Mesenchymal stem cell (in vitro differentiated cells and primary cell): ENCODE measurements at regions not wholly inside any gene's neighbourhood (a gene's known extent, or its start where the extent isn't known, plus 50 kb on each side); places are given as distances from the start of the nearest gene placed in this dataset.
A peak's percentile ranks its signal among the peaks of the same experiment; 100 is the strongest.

Experiments
- DNase-seq: peaks from one replicate; pipeline ENCODE4 v3.0.0-alpha.2; 2013
- H2AFZ ChIP-seq: one replicate; pipeline ENCODE4 v1.6.1; 2013; ENCODE audit warnings: low read depth, mild to moderate bottlenecking, control low read depth, inconsistent platforms, low read length, moderate library complexity
- H2AK5ac ChIP-seq: 2 replicates; pipeline ENCODE4 v1.6.1; 2013; ENCODE audit warnings: low read length, moderate library complexity, mild to moderate bottlenecking, inconsistent platforms; ENCODE audit not compliant: severe bottlenecking
- H2BK120ac ChIP-seq: one replicate; pipeline ENCODE4 v1.6.1; 2013; ENCODE audit warnings: low read depth, mild to moderate bottlenecking, inconsistent platforms, low read length, moderate library complexity
- H2BK12ac ChIP-seq, 2 experiments: one replicate each; pipeline ENCODE4 v1.6.1; 2013; ENCODE audit warnings: inconsistent platforms in 2 of 2, low read length in 2 of 2, mild to moderate bottlenecking in 2 of 2, moderate library complexity in 2 of 2, control low read depth in 1 of 2
- H2BK15ac ChIP-seq: one replicate; pipeline ENCODE4 v1.6.1; 2013; ENCODE audit warnings: mild to moderate bottlenecking, low read depth, inconsistent platforms; ENCODE audit not compliant: poor library complexity, severe bottlenecking
- H2BK5ac ChIP-seq: 2 replicates; pipeline ENCODE4 v1.6.1; 2013; ENCODE audit warnings: low read depth, mild to moderate bottlenecking, low read length, control low read depth, inconsistent platforms; ENCODE audit not compliant: poor library complexity, severe bottlenecking
- H3K14ac ChIP-seq, 2 experiments: one replicate each; pipeline ENCODE4 v1.6.1; 2013; ENCODE audit warnings: inconsistent platforms in 2 of 2, low read length in 2 of 2, control low read depth in 1 of 2, mild to moderate bottlenecking in 1 of 2, moderate library complexity in 1 of 2
- H3K18ac ChIP-seq, 2 experiments: one replicate each; pipeline ENCODE4 v1.6.1; 2013; ENCODE audit warnings: inconsistent platforms in 2 of 2, low read length in 2 of 2, control low read depth in 1 of 2, low read depth in 1 of 2, mild to moderate bottlenecking in 1 of 2
- H3K23ac ChIP-seq, 2 experiments: one replicate each; pipeline ENCODE4 v1.6.1; 2013; ENCODE audit warnings: inconsistent platforms in 2 of 2, low read length in 2 of 2, mild to moderate bottlenecking in 2 of 2, moderate library complexity in 2 of 2, control low read depth in 1 of 2
- H3K27ac ChIP-seq: 2 replicates; pipeline ENCODE4 v1.5.1; 2013; ENCODE audit warnings: mild to moderate bottlenecking, moderate library complexity, low read length, control low read depth, inconsistent platforms; ENCODE audit not compliant: poor library complexity, severe bottlenecking
- H3K27me3 ChIP-seq, 2 experiments: 2 replicates each; pipeline versions ENCODE4 v1.6.1 to v1.7.0; 2013; ENCODE audit warnings: low read length in 2 of 2, mild to moderate bottlenecking in 2 of 2, moderate library complexity in 2 of 2, control low read depth in 1 of 2, inconsistent platforms in 1 of 2; ENCODE audit not compliant: control insufficient read depth in 1 of 2, insufficient read depth in 1 of 2
- H3K36me3 ChIP-seq, 2 experiments: 2 replicates each; pipeline versions ENCODE4 v1.6.1 to v1.7.0; 2013; ENCODE audit warnings: low read length in 2 of 2, control low read depth in 1 of 2, inconsistent platforms in 1 of 2, low read depth in 1 of 2, mild to moderate bottlenecking in 1 of 2; ENCODE audit not compliant: insufficient read depth in 2 of 2, control insufficient read depth in 1 of 2
- H3K4ac ChIP-seq, 2 experiments: one replicate each; pipeline ENCODE4 v1.6.1; 2013; ENCODE audit warnings: inconsistent platforms in 2 of 2, low read length in 2 of 2, mild to moderate bottlenecking in 2 of 2, moderate library complexity in 2 of 2, control low read depth in 1 of 2, low read depth in 1 of 2
- H3K4me1 ChIP-seq: 2 replicates; pipeline ENCODE4 v1.6.1; 2013; ENCODE audit warnings: low read depth, low read length, control low read depth; ENCODE audit not compliant: control insufficient read depth, insufficient read depth
- H3K4me2 ChIP-seq: 2 replicates; pipeline ENCODE4 v1.6.1; 2013; ENCODE audit warnings: low read length, mild to moderate bottlenecking, inconsistent platforms; ENCODE audit not compliant: poor library complexity, severe bottlenecking
- H3K4me3 ChIP-seq, 2 experiments: 2 replicates each; pipeline versions ENCODE4 v1.5.1 to v1.7.0; 2013; ENCODE audit warnings: low read length in 2 of 2, mild to moderate bottlenecking in 2 of 2, control low read depth in 1 of 2, low read depth in 1 of 2; ENCODE audit not compliant: insufficient read depth in 1 of 2
- H3K79me1 ChIP-seq: replicated peaks from 2 replicates; pipeline ENCODE4 v1.6.1; 2013; ENCODE audit warnings: mild to moderate bottlenecking, control low read depth, low read length, inconsistent platforms; ENCODE audit not compliant: poor library complexity, severe bottlenecking
- H3K9ac ChIP-seq: 2 replicates; pipeline ENCODE4 v1.7.0; 2013; ENCODE audit warnings: mild to moderate bottlenecking, low read length, moderate library complexity
- H3K9me3 ChIP-seq: 2 replicates; pipeline ENCODE4 v1.7.0; 2013; ENCODE audit warnings: mild to moderate bottlenecking, low read length; ENCODE audit not compliant: control insufficient read depth
- H4K8ac ChIP-seq: one replicate; pipeline ENCODE4 v1.6.1; 2013; ENCODE audit warnings: inconsistent platforms, mild to moderate bottlenecking, low read length, moderate library complexity
- H4K91ac ChIP-seq: one replicate; pipeline ENCODE4 v1.6.1; 2013; ENCODE audit warnings: mild to moderate bottlenecking, low read length, inconsistent platforms
- WGBS: methylation state at CpG from one replicate; pipeline ENCODE4 v1.1.7; 2013; ENCODE audit warnings: mixed read lengths; 5-methylcytosine and 5-hydroxymethylcytosine counted together

- H2BK5ac ChIP-seq: no peak overlapping the region
- no peak overlapping the region for H3K18ac ChIP-seq
- H3K9me3 ChIP-seq: no peaks in the 10 kb centered on the region
- no peak overlapping the region for H3K14ac ChIP-seq
- H3K4ac ChIP-seq: no peak overlapping the region
- no peaks in the 10 kb centered on the region for H3K79me1 ChIP-seq
- H3K4me1 ChIP-seq: no peaks in the 10 kb centered on the region
- no peak overlapping the region for H2AFZ ChIP-seq
- WGBS: 64% methylated on average over 9 of the region's 9 CpGs
- DNase-seq: no peak
- H3K9ac ChIP-seq: no peak overlapping the region
- no peak overlapping the region for H2BK12ac ChIP-seq
- H3K4me3 ChIP-seq: peak overlapping the region in 1 of 2 experiments; percentile 11
- H4K91ac ChIP-seq: no peak overlapping the region
- H3K27ac ChIP-seq: no peak overlapping the region
- no peak overlapping the region for H3K23ac ChIP-seq
- peaks cover 0 to 3% of the 10 kb centered on the region in 2 experiments for H3K27me3 ChIP-seq
- H2AK5ac ChIP-seq: no peak overlapping the region
- no peak overlapping the region for H3K4me2 ChIP-seq
- H2BK15ac ChIP-seq: no peak overlapping the region
- no peak overlapping the region for H4K8ac ChIP-seq
- H2BK120ac ChIP-seq: no peak overlapping the region
- H3K36me3 ChIP-seq: no peaks in the 10 kb centered on the region
Measured at GRCh38 chr15:31776039-31776438, 254.3 kb upstream of the CHRNA7 start.

GRCh38 chr15:31781261-31781660, 249.1 kb upstream of the CHRNA7 start:
- H2BK5ac ChIP-seq: no peak overlapping the region
- no peak overlapping the region for H2BK120ac ChIP-seq
- no peak overlapping the region for H3K23ac ChIP-seq
- no peaks in the 10 kb centered on the region for H3K79me1 ChIP-seq
- H4K91ac ChIP-seq: no peak overlapping the region
- no peak overlapping the region for H2BK15ac ChIP-seq
- no peak overlapping the region for H2AFZ ChIP-seq
- H2BK12ac ChIP-seq: no peak overlapping the region
- H3K18ac ChIP-seq: no peak overlapping the region
- no peak overlapping the region for H3K9ac ChIP-seq
- H3K9me3 ChIP-seq: no peaks in the 10 kb centered on the region
- DNase-seq: no peak
- 40% methylated on average over 2 of the region's 2 CpGs for WGBS
- H3K4me1 ChIP-seq: no peaks in the 10 kb centered on the region
- no peak overlapping the region for H3K4ac ChIP-seq
- H3K27me3 ChIP-seq: peaks cover 0 to 3% of the 10 kb centered on the region in 2 experiments
- no peak overlapping the region for H4K8ac ChIP-seq
- H3K14ac ChIP-seq: no peak overlapping the region
- no peak overlapping the region for H3K27ac ChIP-seq
- H3K4me2 ChIP-seq: no peak overlapping the region
- no peaks in the 10 kb centered on the region for H3K36me3 ChIP-seq
- H2AK5ac ChIP-seq: no peak overlapping the region
- H3K4me3 ChIP-seq: no peak overlapping the region

- H3K79me1 ChIP-seq: no peaks in the 10 kb centered on the region
- no peaks in the 10 kb centered on the region for H3K4me1 ChIP-seq
- no peak overlapping the region for H2BK120ac ChIP-seq
- no peak for DNase-seq
- no peak overlapping the region for H2BK12ac ChIP-seq
- H3K4me2 ChIP-seq: no peak overlapping the region
- H3K36me3 ChIP-seq: no peaks in the 10 kb centered on the region
- H2BK15ac ChIP-seq: no peak overlapping the region
- H3K9ac ChIP-seq: no peak overlapping the region
- H3K14ac ChIP-seq: no peak overlapping the region
- H3K18ac ChIP-seq: no peak overlapping the region
- no peak overlapping the region for H3K23ac ChIP-seq
- no peak overlapping the region for H3K4me3 ChIP-seq
- no peak overlapping the region for H2BK5ac ChIP-seq
- 77% methylated on average over 8 of the region's 9 CpGs for WGBS
- H2AFZ ChIP-seq: no peak overlapping the region
- no peak overlapping the region for H3K27ac ChIP-seq
- no peak overlapping the region for H4K91ac ChIP-seq
- H3K4ac ChIP-seq: no peak overlapping the region
- no peak overlapping the region for H4K8ac ChIP-seq
- H3K9me3 ChIP-seq: no peaks in the 10 kb centered on the region
- H2AK5ac ChIP-seq: no peak overlapping the region
- H3K27me3 ChIP-seq: peaks cover 0 to 3% of the 10 kb centered on the region in 2 experiments
Measured at GRCh38 chr15:31782016-31782783, 248.1 kb upstream of the CHRNA7 start.

GRCh38 chr15:31782951-31783350, 247.4 kb upstream of the CHRNA7 start:
- no peak for DNase-seq
- no peaks in the 10 kb centered on the region for H3K4me1 ChIP-seq
- H3K4me2 ChIP-seq: no peak overlapping the region
- no peak overlapping the region for H3K4ac ChIP-seq
- H3K14ac ChIP-seq: no peak overlapping the region
- no peak overlapping the region for H3K27ac ChIP-seq
- H3K36me3 ChIP-seq: no peaks in the 10 kb centered on the region
- H4K91ac ChIP-seq: no peak overlapping the region
- H3K4me3 ChIP-seq: no peak overlapping the region
- H3K9ac ChIP-seq: no peak overlapping the region
- no peak overlapping the region for H2AK5ac ChIP-seq
- no peak overlapping the region for H3K18ac ChIP-seq
- no peak overlapping the region for H2BK120ac ChIP-seq
- WGBS: 70% methylated on average over 3 of the region's 3 CpGs
- no peak overlapping the region for H4K8ac ChIP-seq
- H3K27me3 ChIP-seq: peaks cover 0 to 3% of the 10 kb centered on the region in 2 experiments
- no peaks in the 10 kb centered on the region for H3K79me1 ChIP-seq
- H3K9me3 ChIP-seq: no peaks in the 10 kb centered on the region
- no peak overlapping the region for H2BK12ac ChIP-seq
- no peak overlapping the region for H3K23ac ChIP-seq
- no peak overlapping the region for H2BK5ac ChIP-seq
- H2BK15ac ChIP-seq: no peak overlapping the region
- no peak overlapping the region for H2AFZ ChIP-seq
